ENCODE measurements at regions not wholly inside any gene's neighbourhood (a gene's known extent, or its start where the extent isn't known, plus 50 kb on each side); places are given as distances from the start of the nearest gene placed in this dataset.
"Not testable (repeated sequence)": the region's sequence is repeated elsewhere in the genome, so short reads cannot be mapped to it uniquely, and the experiment has no call there.

- DNase-seq: no peak
Observed at GRCh38 chr6:27720607-27721580, 191.3 kb downstream of the OR2B2 start.

GRCh38 chr6:27719039-27719438, 193.2 kb downstream of the OR2B2 start:
- DNase-seq: not testable (repeated sequence)

- no peak for DNase-seq
Observed at GRCh38 chr6:27706431-27706830, 205.8 kb downstream of the OR2B2 start.

- DNase-seq: no peak
Observed at GRCh38 chr6:27700337-27700736, 211.9 kb downstream of the OR2B2 start.

- DNase-seq: no peak
Observed at GRCh38 chr6:27694547-27694874, 217.7 kb downstream of the OR2B2 start.

GRCh38 chr6:27693766-27694546, 218.2 kb downstream of the OR2B2 start:
- DNase-seq: peak; percentile 64 to 66

GRCh38 chr6:27692133-27692532, 219.2 kb upstream of the ZNF184 start:
- DNase-seq: not testable (repeated sequence)

GRCh38 chr6:27688014-27688586, 215.2 kb upstream of the ZNF184 start:
- peak; percentile 87 for DNase-seq

GRCh38 chr6:27687154-27688013, 214.5 kb upstream of the ZNF184 start:
- peak; percentile 93 to 95 for DNase-seq

- DNase-seq: no peak
Observed at GRCh38 chr6:27685279-27685678, 212.4 kb upstream of the ZNF184 start.

GRCh38 chr6:27684264-27685211, 211.6 kb upstream of the ZNF184 start:
- peak; percentile 41 to 47 for DNase-seq

GRCh38 chr6:27679964-27680694, 207.2 kb upstream of the ZNF184 start:
- DNase-seq: no peak

GRCh38 chr6:27679308-27679963, 206.5 kb upstream of the ZNF184 start:
- DNase-seq: no peak

GRCh38 chr6:27678469-27678868, 205.6 kb upstream of the ZNF184 start:
- no peak for DNase-seq

GRCh38 chr6:27674882-27675281, 202.0 kb upstream of the ZNF184 start:
- DNase-seq: no peak

GRCh38 chr6:27672113-27672799, 199.4 kb upstream of the ZNF184 start:
- no peak for DNase-seq

- DNase-seq: peak in 1 of 2 experiments; percentile 13
Observed at GRCh38 chr6:27669624-27670301, 196.9 kb upstream of the ZNF184 start.

GRCh38 chr6:27669295-27669623, 196.4 kb upstream of the ZNF184 start:
- peak in 1 of 2 experiments; percentile 31 for DNase-seq

Data from Kasumi-1 (cell line).